ENCODE measurements at regions not wholly inside any gene's neighbourhood (a gene's known extent, or its start where the extent isn't known, plus 50 kb on each side); places are given as distances from the start of the nearest gene placed in this dataset.

DNA sequence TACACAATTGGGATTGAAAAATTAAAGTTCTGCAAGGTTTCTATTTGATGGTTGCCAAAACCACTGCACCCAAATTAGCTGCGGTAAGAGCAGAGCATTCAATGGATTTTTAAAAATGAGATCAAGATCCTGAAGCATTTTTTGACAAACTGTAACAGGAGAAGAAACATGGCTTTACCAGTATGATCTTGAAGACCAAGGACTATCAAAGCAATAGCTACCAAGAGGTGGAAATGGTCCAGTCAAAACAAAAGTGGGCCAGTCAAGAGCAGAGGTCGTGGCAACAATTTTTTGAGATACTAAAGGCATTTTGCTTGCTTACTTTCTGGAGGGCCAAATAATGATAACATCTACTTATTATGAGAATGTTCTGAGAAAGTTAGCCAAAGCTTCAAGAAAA, 186.8 kb downstream of the RDH14 start:
- TF ChIP-seq, protein P1, sequence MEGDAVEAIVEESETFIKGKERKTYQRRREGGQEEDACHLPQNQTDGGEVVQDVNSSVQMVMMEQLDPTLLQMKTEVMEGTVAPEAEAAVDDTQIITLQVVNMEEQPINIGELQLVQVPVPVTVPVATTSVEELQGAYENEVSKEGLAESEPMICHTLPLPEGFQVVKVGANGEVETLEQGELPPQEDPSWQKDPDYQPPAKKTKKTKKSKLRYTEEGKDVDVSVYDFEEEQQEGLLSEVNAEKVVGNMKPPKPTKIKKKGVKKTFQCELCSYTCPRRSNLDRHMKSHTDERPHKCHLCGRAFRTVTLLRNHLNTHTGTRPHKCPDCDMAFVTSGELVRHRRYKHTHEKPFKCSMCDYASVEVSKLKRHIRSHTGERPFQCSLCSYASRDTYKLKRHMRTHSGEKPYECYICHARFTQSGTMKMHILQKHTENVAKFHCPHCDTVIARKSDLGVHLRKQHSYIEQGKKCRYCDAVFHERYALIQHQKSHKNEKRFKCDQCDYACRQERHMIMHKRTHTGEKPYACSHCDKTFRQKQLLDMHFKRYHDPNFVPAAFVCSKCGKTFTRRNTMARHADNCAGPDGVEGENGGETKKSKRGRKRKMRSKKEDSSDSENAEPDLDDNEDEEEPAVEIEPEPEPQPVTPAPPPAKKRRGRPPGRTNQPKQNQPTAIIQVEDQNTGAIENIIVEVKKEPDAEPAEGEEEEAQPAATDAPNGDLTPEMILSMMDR (IDR thresholded peaks at IDR 0.05) = no peak
- no peak for TF ChIP-seq POLR2A (IDR thresholded peaks at IDR 0.05)
- no peak overlapping the region for H3K4me3 ChIP-seq (ENCODE audit: low read depth, poor library complexity, severe bottlenecking)
- WGBS, 2 donors = 58 to 74% methylated on average over 2 of the region's 2 CpGs
- intact Hi-C loops (cut with DNase I; ENCODE audit: low total_unique reads) = no loop called here
- DNase-seq (ENCODE audit: low spot score in 2 of 2) = no peak

GRCh38 chr2:18373081-18373480, 187.4 kb downstream of the RDH14 start:
- intact Hi-C loops (cut with DNase I; ENCODE audit: low total_unique reads) = no loop called here
- TF ChIP-seq, protein P1 (IDR thresholded peaks at IDR 0.05) = no peak
- TF ChIP-seq POLR2A (IDR thresholded peaks at IDR 0.05) = no peak
- no peak for DNase-seq (ENCODE audit: low spot score in 2 of 2)

DNA sequence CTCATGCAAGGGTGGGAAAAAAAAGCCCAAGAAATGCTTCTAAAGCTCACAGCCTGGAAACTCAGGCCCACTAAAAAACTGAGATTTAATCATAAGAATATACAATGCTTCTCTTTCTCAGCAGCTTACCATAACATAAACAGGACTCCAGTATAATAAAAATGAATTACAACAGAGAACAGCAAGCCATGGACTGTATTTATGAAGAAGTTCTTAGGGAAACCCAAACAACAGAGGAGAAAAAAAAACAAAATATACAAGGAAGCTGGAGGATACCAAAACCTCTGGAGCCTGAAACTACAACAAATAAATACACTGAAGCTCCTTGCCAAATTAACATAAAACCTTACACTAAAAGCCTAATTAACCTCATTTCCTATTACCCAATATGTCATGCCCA, 187.8 kb downstream of the RDH14 start:
- intact Hi-C loops (cut with DNase I; ENCODE audit: low total_unique reads) = no loop called here

More at GRCh38 chr2:18373081-18373480, 187.4 kb downstream of the RDH14 start:
- H3K4me3 ChIP-seq (ENCODE audit: low read depth, poor library complexity, severe bottlenecking) = no peak overlapping the region
- 33 to 54% methylated on average over 1 of the region's 1 CpG for WGBS, 2 donors

GRCh38 chr2:18369760-18370159, 190.7 kb downstream of the RDH14 start:
- H3K4me3 ChIP-seq (ENCODE audit: low read depth, poor library complexity, severe bottlenecking) = no peak overlapping the region
- 88 to 99% methylated on average over 2 of the region's 2 CpGs for WGBS, 2 donors
- intact Hi-C loops (cut with DNase I; ENCODE audit: low total_unique reads) = no loop called here
- no peak for DNase-seq (ENCODE audit: low spot score in 2 of 2)
- TF ChIP-seq, protein P1 (IDR thresholded peaks at IDR 0.05) = no peak
- TF ChIP-seq POLR2A (IDR thresholded peaks at IDR 0.05) = no peak

More for the DNA sequence above, 187.8 kb downstream of the RDH14 start:
- TF ChIP-seq, protein P1 (IDR thresholded peaks at IDR 0.05) = no peak
- TF ChIP-seq POLR2A (IDR thresholded peaks at IDR 0.05) = no peak
- DNase-seq (ENCODE audit: low spot score in 2 of 2) = no peak
- H3K4me3 ChIP-seq (ENCODE audit: low read depth, poor library complexity, severe bottlenecking) = no peak overlapping the region

- no peak for TF ChIP-seq POLR2A (IDR thresholded peaks at IDR 0.05)
- TF ChIP-seq, protein P1 (IDR thresholded peaks at IDR 0.05) = no peak
- no peak for DNase-seq (ENCODE audit: low spot score in 2 of 2)
- WGBS, 2 donors = 46 to 53% methylated on average over 2 of the region's 2 CpGs
- intact Hi-C loops (cut with DNase I; ENCODE audit: low total_unique reads) = no loop called here
- H3K4me3 ChIP-seq (ENCODE audit: low read depth, poor library complexity, severe bottlenecking) = no peak overlapping the region
Observed at GRCh38 chr2:18368008-18368407, 192.4 kb downstream of the RDH14 start.

DNA sequence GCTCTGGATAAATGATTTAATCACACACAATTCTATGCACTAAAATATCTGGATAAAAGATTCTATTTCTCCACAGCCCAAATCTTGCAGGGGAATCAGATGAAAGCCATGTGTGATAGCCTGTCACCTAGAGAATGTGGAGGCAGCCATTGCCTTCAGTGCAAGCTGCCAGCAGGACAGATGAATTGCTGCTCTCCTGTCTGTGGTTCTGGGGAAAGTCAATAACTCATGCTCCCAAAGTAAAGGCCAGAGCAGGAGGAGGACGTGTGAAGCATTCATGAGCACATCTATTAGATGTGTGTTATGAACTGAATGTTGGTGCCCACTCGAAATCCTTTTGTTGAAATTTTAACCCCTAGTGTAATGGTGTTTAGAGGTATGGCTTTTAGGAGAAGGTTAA, 195.1 kb downstream of the RDH14 start:
- no peak overlapping the region for H3K4me3 ChIP-seq (ENCODE audit: low read depth, poor library complexity, severe bottlenecking)
- WGBS, 2 donors = 69 to 81% methylated on average over 2 of the region's 2 CpGs
- TF ChIP-seq, protein P1 (IDR thresholded peaks at IDR 0.05) = no peak
- no peak for TF ChIP-seq POLR2A (IDR thresholded peaks at IDR 0.05)
- no peak for DNase-seq (ENCODE audit: low spot score in 2 of 2)
- intact Hi-C loops (cut with DNase I; ENCODE audit: low total_unique reads) = no loop called here
